ENCODE measurements at regions not wholly inside any gene's neighbourhood (a gene's known extent, or its start where the extent isn't known, plus 50 kb on each side); places are given as distances from the start of the nearest gene placed in this dataset.

DNA sequence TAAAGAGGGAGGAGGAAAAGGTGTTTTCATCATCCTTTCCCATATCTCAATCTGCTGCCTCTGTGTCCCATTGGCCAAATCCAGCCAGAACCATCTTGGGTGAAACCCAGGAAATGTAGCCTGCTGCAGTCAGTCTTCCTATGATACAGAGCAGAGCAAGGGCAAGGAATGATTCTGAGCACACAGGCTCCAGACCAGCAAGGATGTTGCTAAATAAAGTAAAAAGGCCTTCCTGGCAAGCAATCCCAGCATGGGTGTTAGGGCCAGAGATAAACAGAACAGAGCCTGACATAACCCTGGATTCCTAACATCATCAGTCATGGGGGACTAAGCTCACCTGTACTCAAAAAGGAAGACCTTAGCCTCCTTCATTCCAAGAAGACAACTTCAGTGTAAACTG lies 90.7 kb upstream of the AGTR1 start:
- Histone ChIP-seq H3K9me3 (ENCODE audit: control insufficient read depth, low read length) (no peaks in the 10 kb centered on the region), H3K4me1 (ENCODE audit: control insufficient read depth, insufficient read depth, low read length, poor library complexity, severe bottlenecking) (no peaks in the 10 kb centered on the region), H3K36me3 (ENCODE audit: control insufficient read depth, insufficient read depth, low read length) (no peaks in the 10 kb centered on the region), H3K4me3 (ENCODE audit: extremely low read depth, insufficient read depth, low read length, poor library complexity, severe bottlenecking) (no peak overlapping the region), H3K27ac (ENCODE audit: low read depth, low read length, severe bottlenecking) (no peak overlapping the region)

DNA sequence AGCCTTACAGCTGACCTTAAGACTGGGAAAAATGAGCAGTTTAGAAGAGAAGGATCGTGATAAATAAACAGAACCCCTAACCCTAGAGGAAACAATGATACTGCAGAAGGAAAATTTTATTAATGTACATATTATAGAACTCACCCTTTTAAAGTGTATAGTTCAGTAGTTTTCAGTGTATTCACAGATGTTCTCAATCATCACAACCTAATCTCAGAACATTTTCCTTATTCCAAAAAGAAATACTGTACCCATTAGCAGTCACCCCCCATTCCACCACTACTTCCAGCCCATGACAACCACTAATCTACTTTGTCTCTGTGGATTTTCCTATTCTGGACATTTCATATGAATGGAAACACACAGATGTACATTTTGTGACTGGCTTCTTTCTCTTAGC lies 90.2 kb upstream of the AGTR1 start:
- no peaks in the 10 kb centered on the region for H3K4me1 ChIP-seq (ENCODE audit: control insufficient read depth, insufficient read depth, low read length, poor library complexity, severe bottlenecking)
- H3K36me3 ChIP-seq (ENCODE audit: control insufficient read depth, insufficient read depth, low read length): no peaks in the 10 kb centered on the region
- no peaks in the 10 kb centered on the region for H3K9me3 ChIP-seq (ENCODE audit: control insufficient read depth, low read length)
- H3K27ac ChIP-seq (ENCODE audit: low read depth, low read length, severe bottlenecking): no peak overlapping the region
- no CpG with 5 or more reads among the region's 1 CpG for WGBS, 2 experiments (ENCODE audit: insufficient coverage in 2 of 2)
- no peak overlapping the region for H3K4me3 ChIP-seq (ENCODE audit: extremely low read depth, insufficient read depth, low read length, poor library complexity, severe bottlenecking)

DNA sequence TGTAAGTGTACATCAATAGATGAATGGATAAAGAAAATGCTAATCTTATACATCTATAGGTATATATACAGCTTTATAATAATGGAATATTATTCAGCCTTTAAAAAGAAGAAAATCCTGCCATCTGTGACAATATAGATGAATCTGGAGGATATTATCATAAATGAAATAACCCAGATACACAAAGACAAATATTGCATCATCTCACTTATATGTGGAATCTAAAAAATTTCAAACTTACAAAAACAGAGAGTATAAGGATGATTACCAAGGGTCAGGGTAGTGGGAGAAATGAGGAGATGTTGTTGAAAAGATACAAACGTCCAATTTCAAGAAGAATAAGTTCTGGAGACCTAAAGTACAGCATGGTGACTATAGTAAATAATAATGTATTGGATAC lies 85.4 kb upstream of the AGTR1 start:
- no peaks in the 10 kb centered on the region for H3K9me3 ChIP-seq (ENCODE audit: control insufficient read depth, low read length)
- H3K4me3 ChIP-seq (ENCODE audit: extremely low read depth, insufficient read depth, low read length, poor library complexity, severe bottlenecking): no peak overlapping the region
- WGBS, 2 experiments (ENCODE audit: insufficient coverage in 2 of 2): no CpG with 5 or more reads among the region's 1 CpG
- no peak overlapping the region for H3K27ac ChIP-seq (ENCODE audit: low read depth, low read length, severe bottlenecking)
- H3K36me3 ChIP-seq (ENCODE audit: control insufficient read depth, insufficient read depth, low read length): no peaks in the 10 kb centered on the region
- H3K4me1 ChIP-seq (ENCODE audit: control insufficient read depth, insufficient read depth, low read length, poor library complexity, severe bottlenecking): no peaks in the 10 kb centered on the region

DNA sequence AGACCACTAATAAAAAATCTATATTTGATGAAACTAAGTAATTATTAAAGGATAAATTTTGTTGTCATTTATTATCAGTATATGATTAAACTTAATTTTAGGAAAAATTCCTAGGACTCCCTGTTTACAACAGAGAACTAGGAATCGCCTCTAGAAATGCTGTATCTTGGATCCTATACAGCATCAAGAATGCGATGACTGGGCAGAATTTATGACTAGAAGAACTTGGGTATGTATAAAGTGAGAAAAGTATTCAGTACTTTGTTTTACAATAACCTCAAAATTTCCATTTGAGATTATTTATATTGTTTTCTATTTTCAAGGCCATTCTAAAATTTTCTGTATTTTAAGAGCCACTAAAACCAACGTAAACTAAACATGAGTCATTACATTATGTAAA lies 82.3 kb upstream of the AGTR1 start:
- Histone ChIP-seq H3K9me3 (ENCODE audit: control insufficient read depth, low read length) (no peaks in the 10 kb centered on the region), H3K4me1 (ENCODE audit: control insufficient read depth, insufficient read depth, low read length, poor library complexity, severe bottlenecking) (no peaks in the 10 kb centered on the region), H3K36me3 (ENCODE audit: control insufficient read depth, insufficient read depth, low read length) (no peaks in the 10 kb centered on the region), H3K4me3 (ENCODE audit: extremely low read depth, insufficient read depth, low read length, poor library complexity, severe bottlenecking) (no peak overlapping the region), H3K27ac (ENCODE audit: low read depth, low read length, severe bottlenecking) (no peak overlapping the region)
- WGBS, 2 experiments (ENCODE audit: insufficient coverage in 2 of 2): no CpG with 5 or more reads among the region's 3 CpGs

DNA sequence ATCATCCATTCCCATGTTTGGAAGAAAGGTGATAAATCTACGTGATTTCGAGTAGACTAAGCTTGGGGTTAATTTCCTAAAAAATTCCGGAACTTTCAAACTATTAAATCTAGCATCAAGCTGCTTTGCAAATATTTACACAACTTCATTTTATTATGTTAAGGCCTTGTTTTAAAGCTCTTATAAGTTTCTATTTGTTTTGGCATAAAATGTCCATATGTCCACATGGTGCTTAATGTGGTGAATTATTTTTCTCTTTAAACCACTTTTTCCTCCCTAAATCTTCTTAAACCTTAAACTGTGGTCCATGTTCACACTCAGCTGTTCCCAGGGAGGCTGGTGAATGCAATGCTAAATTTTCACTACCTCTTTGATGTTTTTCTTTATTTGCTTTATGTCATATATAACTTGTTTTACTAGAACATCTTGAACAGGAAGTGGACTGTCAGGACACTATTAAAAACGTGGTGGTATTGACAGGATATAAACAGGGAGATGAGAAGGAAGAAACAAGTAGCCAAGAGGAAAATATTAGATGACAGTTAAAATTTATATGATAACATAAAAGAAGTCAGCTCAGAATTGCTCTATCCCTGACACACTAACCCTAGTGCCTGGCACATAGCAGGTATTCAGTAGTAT lies 72.5 kb upstream of the AGTR1 start:
- no peak overlapping the region for H3K27ac ChIP-seq (ENCODE audit: low read depth, low read length, severe bottlenecking)
- H3K9me3 ChIP-seq (ENCODE audit: control insufficient read depth, low read length): no peaks in the 10 kb centered on the region
- 100% methylated on average over 1 of the region's 4 CpGs; no CpG with 5 or more reads in 1 of the 2 experiments for WGBS, 2 experiments (ENCODE audit: insufficient coverage in 2 of 2)
- H3K4me1 ChIP-seq (ENCODE audit: control insufficient read depth, insufficient read depth, low read length, poor library complexity, severe bottlenecking): no peaks in the 10 kb centered on the region
- no peak overlapping the region for H3K4me3 ChIP-seq (ENCODE audit: extremely low read depth, insufficient read depth, low read length, poor library complexity, severe bottlenecking)
- H3K36me3 ChIP-seq (ENCODE audit: control insufficient read depth, insufficient read depth, low read length): no peaks in the 10 kb centered on the region

DNA sequence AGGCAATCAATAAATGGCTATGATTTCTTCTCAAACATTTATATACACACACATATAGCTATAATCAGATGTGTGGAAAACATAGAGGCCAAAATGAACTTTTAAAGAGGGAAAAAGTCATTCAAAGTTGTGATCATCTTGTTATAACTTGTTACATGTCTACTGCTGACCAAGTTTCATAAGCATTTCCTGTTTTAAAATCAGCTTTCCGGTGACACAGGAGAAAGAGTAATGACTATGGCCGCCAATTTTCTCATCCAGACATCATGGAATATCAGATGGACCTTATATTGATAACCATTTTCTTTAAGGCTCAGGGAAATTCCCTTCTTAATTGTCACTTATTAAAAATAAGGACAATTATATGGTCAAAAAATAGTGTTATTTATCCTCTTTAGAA lies 71.7 kb upstream of the AGTR1 start:
- Histone ChIP-seq H3K9me3 (ENCODE audit: control insufficient read depth, low read length) (no peaks in the 10 kb centered on the region), H3K27ac (ENCODE audit: low read depth, low read length, severe bottlenecking) (no peak overlapping the region), H3K4me1 (ENCODE audit: control insufficient read depth, insufficient read depth, low read length, poor library complexity, severe bottlenecking) (no peaks in the 10 kb centered on the region), H3K4me3 (ENCODE audit: extremely low read depth, insufficient read depth, low read length, poor library complexity, severe bottlenecking) (no peak overlapping the region), H3K36me3 (ENCODE audit: control insufficient read depth, insufficient read depth, low read length) (no peaks in the 10 kb centered on the region)
- WGBS, 2 experiments (ENCODE audit: insufficient coverage in 2 of 2): 100% methylated on average over 1 of the region's 2 CpGs; no CpG with 5 or more reads in 1 of the 2 experiments

DNA sequence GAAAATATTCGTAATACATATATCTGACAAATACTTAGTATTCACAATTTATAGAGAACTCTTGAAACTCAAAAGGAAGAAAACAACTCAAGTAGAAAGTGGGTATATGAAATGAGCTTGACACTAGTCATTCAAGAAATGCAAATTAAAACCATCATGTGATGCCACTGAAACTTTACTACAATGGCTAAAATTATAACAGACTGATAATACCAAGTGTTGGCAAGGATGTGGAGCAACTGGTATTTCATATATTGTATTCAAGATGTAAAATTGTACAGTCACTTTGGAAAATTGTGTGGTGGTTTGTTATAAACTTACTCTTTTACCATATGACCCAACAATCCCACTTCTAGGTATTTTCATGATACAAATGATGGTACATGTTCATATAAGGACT lies 68.7 kb upstream of the AGTR1 start:
- no peaks in the 10 kb centered on the region for H3K36me3 ChIP-seq (ENCODE audit: control insufficient read depth, insufficient read depth, low read length)
- H3K4me3 ChIP-seq (ENCODE audit: extremely low read depth, insufficient read depth, low read length, poor library complexity, severe bottlenecking): no peak overlapping the region
- no CpG with 5 or more reads among the region's 1 CpG for WGBS, 2 experiments (ENCODE audit: insufficient coverage in 2 of 2)
- no peaks in the 10 kb centered on the region for H3K9me3 ChIP-seq (ENCODE audit: control insufficient read depth, low read length)
- H3K27ac ChIP-seq (ENCODE audit: low read depth, low read length, severe bottlenecking): no peak overlapping the region
- H3K4me1 ChIP-seq (ENCODE audit: control insufficient read depth, insufficient read depth, low read length, poor library complexity, severe bottlenecking): no peaks in the 10 kb centered on the region

DNA sequence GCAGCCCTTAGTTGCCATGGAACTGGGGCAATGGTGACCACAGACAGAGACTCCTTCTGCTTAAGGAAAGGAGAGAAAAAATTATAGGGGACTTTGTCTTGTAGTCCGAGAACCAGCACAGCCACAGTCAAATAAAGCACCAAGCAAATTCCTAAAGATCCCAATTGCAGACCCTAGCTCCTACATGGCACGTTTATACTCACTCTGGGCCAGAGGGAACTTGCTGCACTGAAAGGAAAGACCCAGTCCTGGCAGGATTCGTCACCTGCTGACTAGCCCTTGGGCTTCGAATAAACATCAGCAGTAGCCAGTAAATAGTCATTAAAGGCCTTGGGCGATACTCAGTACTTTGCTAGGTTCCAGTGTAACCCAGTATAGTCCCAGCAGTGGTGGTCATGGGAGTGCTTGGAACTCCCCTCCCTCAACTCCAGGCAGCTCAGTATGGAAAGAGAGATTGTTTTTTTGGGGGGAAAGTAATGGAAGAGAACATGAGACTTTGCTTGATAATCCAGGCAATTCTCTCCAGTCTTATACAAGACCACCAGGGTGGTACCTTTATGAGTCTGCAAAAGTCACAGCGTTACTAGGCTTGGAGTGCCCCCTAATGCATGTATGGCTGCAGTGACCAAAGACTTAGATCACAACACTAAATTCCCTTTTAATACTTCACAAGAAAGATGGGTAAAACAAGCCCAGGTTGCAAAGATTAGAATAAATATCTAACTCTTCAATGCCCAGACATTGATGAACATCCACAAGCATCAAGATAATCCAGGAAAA lies 66.4 kb upstream of the AGTR1 start:
- no peak overlapping the region for H3K4me3 ChIP-seq (ENCODE audit: extremely low read depth, insufficient read depth, low read length, poor library complexity, severe bottlenecking)
- H3K36me3 ChIP-seq (ENCODE audit: control insufficient read depth, insufficient read depth, low read length): no peaks in the 10 kb centered on the region
- H3K9me3 ChIP-seq (ENCODE audit: control insufficient read depth, low read length): no peaks in the 10 kb centered on the region
- no peak overlapping the region for H3K27ac ChIP-seq (ENCODE audit: low read depth, low read length, severe bottlenecking)
- H3K4me1 ChIP-seq (ENCODE audit: control insufficient read depth, insufficient read depth, low read length, poor library complexity, severe bottlenecking): no peaks in the 10 kb centered on the region
- 74% methylated on average over 3 to 4 of the region's 6 CpGs for WGBS, 2 experiments (ENCODE audit: insufficient coverage in 2 of 2)

DNA sequence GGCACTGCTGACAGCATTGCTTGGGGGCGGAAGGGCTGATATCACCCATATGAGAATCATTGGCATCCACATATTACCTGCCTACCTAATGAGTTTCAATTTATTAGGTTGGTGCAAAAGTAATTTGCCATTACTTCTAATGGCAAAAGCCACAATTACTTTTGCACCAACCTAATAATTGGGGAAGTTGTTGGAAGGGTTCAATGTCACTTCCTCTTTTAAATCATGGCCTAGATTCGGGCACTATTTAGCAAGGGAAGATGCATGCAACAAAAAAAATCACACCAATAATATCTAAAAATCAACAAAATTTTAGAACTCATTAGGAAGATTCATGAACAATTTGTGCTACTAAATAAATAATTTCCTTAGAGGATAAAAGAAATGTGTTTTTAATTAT lies 56.0 kb upstream of the AGTR1 start:
- WGBS, 2 experiments (ENCODE audit: insufficient coverage in 2 of 2): no CpG with 5 or more reads among the region's 2 CpGs
- Histone ChIP-seq H3K4me1 (ENCODE audit: control insufficient read depth, insufficient read depth, low read length, poor library complexity, severe bottlenecking) (no peaks in the 10 kb centered on the region), H3K9me3 (ENCODE audit: control insufficient read depth, low read length) (no peaks in the 10 kb centered on the region), H3K4me3 (ENCODE audit: extremely low read depth, insufficient read depth, low read length, poor library complexity, severe bottlenecking) (no peak overlapping the region), H3K36me3 (ENCODE audit: control insufficient read depth, insufficient read depth, low read length) (no peaks in the 10 kb centered on the region), H3K27ac (ENCODE audit: low read depth, low read length, severe bottlenecking) (no peak overlapping the region)

DNA sequence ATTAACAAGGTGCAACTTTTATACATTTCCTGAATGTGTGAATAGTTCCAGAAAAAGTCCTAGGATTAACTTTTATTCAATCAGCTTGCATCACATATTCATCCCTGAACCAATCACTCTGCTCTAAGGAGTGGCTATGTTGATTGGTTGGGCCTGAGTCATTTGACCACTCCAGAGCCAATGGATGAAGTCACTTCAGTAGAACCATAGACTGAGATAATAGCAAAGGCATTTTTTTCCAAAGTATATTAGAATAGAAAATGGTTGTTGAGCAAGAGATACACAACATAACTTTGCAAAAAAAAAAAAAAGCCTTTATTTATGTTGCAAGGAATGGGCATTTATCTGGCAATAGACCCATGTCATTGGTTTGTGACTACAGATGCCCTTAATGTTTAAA lies 55.5 kb upstream of the AGTR1 start:
- no peaks in the 10 kb centered on the region for H3K4me1 ChIP-seq (ENCODE audit: control insufficient read depth, insufficient read depth, low read length, poor library complexity, severe bottlenecking)
- H3K4me3 ChIP-seq (ENCODE audit: extremely low read depth, insufficient read depth, low read length, poor library complexity, severe bottlenecking): no peak overlapping the region
- H3K36me3 ChIP-seq (ENCODE audit: control insufficient read depth, insufficient read depth, low read length): no peaks in the 10 kb centered on the region
- no peaks in the 10 kb centered on the region for H3K9me3 ChIP-seq (ENCODE audit: control insufficient read depth, low read length)
- H3K27ac ChIP-seq (ENCODE audit: low read depth, low read length, severe bottlenecking): no peak overlapping the region

DNA sequence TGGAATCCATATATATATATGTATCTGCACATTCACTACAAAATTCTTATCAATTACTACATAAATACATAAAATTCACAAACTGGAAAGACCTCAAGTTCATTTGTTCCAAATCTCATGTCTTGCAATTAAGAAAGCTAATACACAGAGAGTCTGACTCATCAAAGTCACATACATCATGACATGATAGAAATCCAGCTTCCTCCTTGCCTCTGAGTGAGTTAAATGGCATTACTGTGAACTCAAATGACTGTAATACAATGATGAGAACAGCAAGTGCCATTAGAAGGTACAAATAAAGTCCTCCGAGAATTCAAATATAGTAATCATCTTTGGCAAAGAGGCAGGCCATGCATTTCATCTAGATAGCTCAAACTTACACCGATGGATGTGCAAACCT lies 55.1 kb upstream of the AGTR1 start:
- WGBS, 2 experiments (ENCODE audit: insufficient coverage in 2 of 2): 100% methylated on average over 1 of the region's 2 CpGs; no CpG with 5 or more reads in 1 of the 2 experiments
- H3K36me3 ChIP-seq (ENCODE audit: control insufficient read depth, insufficient read depth, low read length): no peaks in the 10 kb centered on the region
- no peak overlapping the region for H3K27ac ChIP-seq (ENCODE audit: low read depth, low read length, severe bottlenecking)
- no peaks in the 10 kb centered on the region for H3K9me3 ChIP-seq (ENCODE audit: control insufficient read depth, low read length)
- H3K4me3 ChIP-seq (ENCODE audit: extremely low read depth, insufficient read depth, low read length, poor library complexity, severe bottlenecking): no peak overlapping the region
- H3K4me1 ChIP-seq (ENCODE audit: control insufficient read depth, insufficient read depth, low read length, poor library complexity, severe bottlenecking): no peaks in the 10 kb centered on the region

Measured in mesodermal cell (in vitro differentiated cells).